ENCODE measurements at regions not wholly inside any gene's neighbourhood (a gene's known extent, or its start where the extent isn't known, plus 50 kb on each side); places are given as distances from the start of the nearest gene placed in this dataset.

DNA sequence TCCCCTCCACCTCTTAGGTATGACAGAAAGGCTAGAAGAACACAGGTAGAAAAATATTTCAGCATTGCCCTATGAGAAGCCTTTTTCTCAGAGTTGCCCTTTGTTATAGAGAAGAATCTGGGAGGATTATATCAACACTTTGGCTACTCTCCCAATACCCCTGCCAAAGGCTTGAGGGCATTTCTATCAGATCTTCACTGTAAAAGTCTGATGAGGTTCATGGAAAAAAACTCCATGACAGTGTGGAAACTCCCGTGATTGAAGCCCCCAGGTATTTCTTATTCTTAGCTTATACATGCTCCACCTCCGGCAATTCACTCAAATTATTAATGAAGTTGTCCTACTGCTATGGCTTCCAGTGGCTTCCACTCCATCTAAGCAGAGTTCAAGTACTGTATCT lies 753.6 kb downstream of the CENPC start:
- intact Hi-C loops (cut with micrococcal nuclease; ENCODE audit: unreplicated experiment) = no loop called here
- no peak for ATAC-seq
- TF ChIP-seq ISX (CRISPR knock-in tag; conservative IDR thresholded peaks at IDR 0.05) (no peak), PCBP1 (IDR thresholded peaks at IDR 0.05; ENCODE audit: borderline replicate concordance, low read depth, low read length) (no peak), TMF1 (CRISPR knock-in tag; IDR thresholded peaks at IDR 0.05; ENCODE audit: low read depth) (no peak)
- TF ChIP-seq, protein P1, sequence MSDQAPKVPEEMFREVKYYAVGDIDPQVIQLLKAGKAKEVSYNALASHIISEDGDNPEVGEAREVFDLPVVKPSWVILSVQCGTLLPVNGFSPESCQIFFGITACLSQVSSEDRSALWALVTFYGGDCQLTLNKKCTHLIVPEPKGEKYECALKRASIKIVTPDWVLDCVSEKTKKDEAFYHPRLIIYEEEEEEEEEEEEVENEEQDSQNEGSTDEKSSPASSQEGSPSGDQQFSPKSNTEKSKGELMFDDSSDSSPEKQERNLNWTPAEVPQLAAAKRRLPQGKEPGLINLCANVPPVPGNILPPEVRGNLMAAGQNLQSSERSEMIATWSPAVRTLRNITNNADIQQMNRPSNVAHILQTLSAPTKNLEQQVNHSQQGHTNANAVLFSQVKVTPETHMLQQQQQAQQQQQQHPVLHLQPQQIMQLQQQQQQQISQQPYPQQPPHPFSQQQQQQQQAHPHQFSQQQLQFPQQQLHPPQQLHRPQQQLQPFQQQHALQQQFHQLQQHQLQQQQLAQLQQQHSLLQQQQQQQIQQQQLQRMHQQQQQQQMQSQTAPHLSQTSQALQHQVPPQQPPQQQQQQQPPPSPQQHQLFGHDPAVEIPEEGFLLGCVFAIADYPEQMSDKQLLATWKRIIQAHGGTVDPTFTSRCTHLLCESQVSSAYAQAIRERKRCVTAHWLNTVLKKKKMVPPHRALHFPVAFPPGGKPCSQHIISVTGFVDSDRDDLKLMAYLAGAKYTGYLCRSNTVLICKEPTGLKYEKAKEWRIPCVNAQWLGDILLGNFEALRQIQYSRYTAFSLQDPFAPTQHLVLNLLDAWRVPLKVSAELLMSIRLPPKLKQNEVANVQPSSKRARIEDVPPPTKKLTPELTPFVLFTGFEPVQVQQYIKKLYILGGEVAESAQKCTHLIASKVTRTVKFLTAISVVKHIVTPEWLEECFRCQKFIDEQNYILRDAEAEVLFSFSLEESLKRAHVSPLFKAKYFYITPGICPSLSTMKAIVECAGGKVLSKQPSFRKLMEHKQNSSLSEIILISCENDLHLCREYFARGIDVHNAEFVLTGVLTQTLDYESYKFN (CRISPR knock-in tag; conservative IDR thresholded peaks at IDR 0.05) = no peak
- TF ChIP-seq, protein P2, sequence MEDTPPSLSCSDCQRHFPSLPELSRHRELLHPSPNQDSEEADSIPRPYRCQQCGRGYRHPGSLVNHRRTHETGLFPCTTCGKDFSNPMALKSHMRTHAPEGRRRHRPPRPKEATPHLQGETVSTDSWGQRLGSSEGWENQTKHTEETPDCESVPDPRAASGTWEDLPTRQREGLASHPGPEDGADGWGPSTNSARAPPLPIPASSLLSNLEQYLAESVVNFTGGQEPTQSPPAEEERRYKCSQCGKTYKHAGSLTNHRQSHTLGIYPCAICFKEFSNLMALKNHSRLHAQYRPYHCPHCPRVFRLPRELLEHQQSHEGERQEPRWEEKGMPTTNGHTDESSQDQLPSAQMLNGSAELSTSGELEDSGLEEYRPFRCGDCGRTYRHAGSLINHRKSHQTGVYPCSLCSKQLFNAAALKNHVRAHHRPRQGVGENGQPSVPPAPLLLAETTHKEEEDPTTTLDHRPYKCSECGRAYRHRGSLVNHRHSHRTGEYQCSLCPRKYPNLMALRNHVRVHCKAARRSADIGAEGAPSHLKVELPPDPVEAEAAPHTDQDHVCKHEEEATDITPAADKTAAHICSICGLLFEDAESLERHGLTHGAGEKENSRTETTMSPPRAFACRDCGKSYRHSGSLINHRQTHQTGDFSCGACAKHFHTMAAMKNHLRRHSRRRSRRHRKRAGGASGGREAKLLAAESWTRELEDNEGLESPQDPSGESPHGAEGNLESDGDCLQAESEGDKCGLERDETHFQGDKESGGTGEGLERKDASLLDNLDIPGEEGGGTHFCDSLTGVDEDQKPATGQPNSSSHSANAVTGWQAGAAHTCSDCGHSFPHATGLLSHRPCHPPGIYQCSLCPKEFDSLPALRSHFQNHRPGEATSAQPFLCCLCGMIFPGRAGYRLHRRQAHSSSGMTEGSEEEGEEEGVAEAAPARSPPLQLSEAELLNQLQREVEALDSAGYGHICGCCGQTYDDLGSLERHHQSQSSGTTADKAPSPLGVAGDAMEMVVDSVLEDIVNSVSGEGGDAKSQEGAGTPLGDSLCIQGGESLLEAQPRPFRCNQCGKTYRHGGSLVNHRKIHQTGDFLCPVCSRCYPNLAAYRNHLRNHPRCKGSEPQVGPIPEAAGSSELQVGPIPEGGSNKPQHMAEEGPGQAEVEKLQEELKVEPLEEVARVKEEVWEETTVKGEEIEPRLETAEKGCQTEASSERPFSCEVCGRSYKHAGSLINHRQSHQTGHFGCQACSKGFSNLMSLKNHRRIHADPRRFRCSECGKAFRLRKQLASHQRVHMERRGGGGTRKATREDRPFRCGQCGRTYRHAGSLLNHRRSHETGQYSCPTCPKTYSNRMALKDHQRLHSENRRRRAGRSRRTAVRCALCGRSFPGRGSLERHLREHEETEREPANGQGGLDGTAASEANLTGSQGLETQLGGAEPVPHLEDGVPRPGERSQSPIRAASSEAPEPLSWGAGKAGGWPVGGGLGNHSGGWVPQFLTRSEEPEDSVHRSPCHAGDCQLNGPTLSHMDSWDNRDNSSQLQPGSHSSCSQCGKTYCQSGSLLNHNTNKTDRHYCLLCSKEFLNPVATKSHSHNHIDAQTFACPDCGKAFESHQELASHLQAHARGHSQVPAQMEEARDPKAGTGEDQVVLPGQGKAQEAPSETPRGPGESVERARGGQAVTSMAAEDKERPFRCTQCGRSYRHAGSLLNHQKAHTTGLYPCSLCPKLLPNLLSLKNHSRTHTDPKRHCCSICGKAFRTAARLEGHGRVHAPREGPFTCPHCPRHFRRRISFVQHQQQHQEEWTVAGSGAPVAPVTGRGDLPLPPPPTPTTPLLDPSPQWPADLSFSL (CRISPR knock-in tag; IDR thresholded peaks at IDR 0.05) = no peak
- ChIA-PET CTCF (ENCODE audit: low intra/inter-chr PET ratio, low total read pairs) (no interaction called here), POLR2A (no interaction called here)
- FAIRE-seq = no peak
- 10% methylated on average over 2 of the region's 2 CpGs for WGBS (ENCODE audit: low lambda C conversion rate)
- Histone ChIP-seq H3K4me3 (replicated peaks in 1 of 3; ENCODE audit: insufficient read depth in 1 of 3, low read depth in 2 of 3, low read length in 3 of 3) (no peak overlapping the region), H3K79me2 (ENCODE audit: insufficient read depth, low read length) (no peaks in the 10 kb centered on the region), H3K36me3 (replicated peaks in 1 of 2; ENCODE audit: control insufficient read depth in 1 of 2, insufficient read depth in 2 of 2, low read length in 2 of 2) (no peaks in the 10 kb centered on the region), H3K4me2 (ENCODE audit: low read depth, low read length) (no peak overlapping the region), H4K20me1 (ENCODE audit: insufficient read depth, low read length) (no peaks in the 10 kb centered on the region), H3K27ac (ENCODE audit: extremely low read length, insufficient read depth, low read length) (no peak overlapping the region), H3K9me3 (ENCODE audit: low read length) (no peaks in the 10 kb centered on the region), H2AFZ (ENCODE audit: low read length) (no peak overlapping the region), H3K27me3 (ENCODE audit: control insufficient read depth in 1 of 2, insufficient read depth in 2 of 2, low read length in 2 of 2) (no peaks in the 10 kb centered on the region), H3K4me1 (ENCODE audit: insufficient read depth, low read length) (no peaks in the 10 kb centered on the region), H3K9ac (ENCODE audit: insufficient read depth, low read depth, low read length) (no peak overlapping the region)
- no peak for DNase-seq (ENCODE audit: low spot score)
- no TSS peak for BruUV-seq (replicated peaks)
- in situ Hi-C loops (cut with HindIII; ENCODE audit: extremely low pct_ligation_motif_present, low pct_unique_long_range_greater_than_20kb) = no loop called here

Measured in HepG2 (cell line).